Endodermal cell (in vitro differentiated cells): ENCODE measurements at regions not wholly inside any gene's neighbourhood (a gene's known extent, or its start where the extent isn't known, plus 50 kb on each side); places are given as distances from the start of the nearest gene placed in this dataset.

ENCODE experiments used
- DNase-seq: peaks from one replicate; pipeline ENCODE4 v3.0.0-alpha.2; 2017
- H3K27ac ChIP-seq: 2 replicates; pipeline ENCODE4 v1.5.1; 2013; ENCODE audit warnings: mild to moderate bottlenecking, low read depth, low read length, moderate library complexity
- H3K27me3 ChIP-seq: 2 replicates; pipeline ENCODE4 v1.6.1; 2013; ENCODE audit warnings: mild to moderate bottlenecking, low read length, moderate library complexity; ENCODE audit not compliant: insufficient read depth, control insufficient read depth, poor library complexity, severe bottlenecking
- H3K36me3 ChIP-seq: 2 replicates; pipeline ENCODE4 v1.7.0; 2013; ENCODE audit warnings: mild to moderate bottlenecking, low read length, moderate library complexity; ENCODE audit not compliant: control insufficient read depth, insufficient read depth
- H3K4me1 ChIP-seq: one replicate; pipeline ENCODE4 v1.7.0; 2013; ENCODE audit warnings: low read length; ENCODE audit not compliant: control insufficient read depth, insufficient read depth
- H3K4me3 ChIP-seq: 2 replicates; pipeline ENCODE4 v1.5.1; 2013; ENCODE audit warnings: mild to moderate bottlenecking, low read length, moderate library complexity
- H3K9ac ChIP-seq: 2 replicates; pipeline ENCODE4 v1.6.1; 2013; ENCODE audit warnings: mild to moderate bottlenecking, low read length, moderate library complexity; ENCODE audit not compliant: poor library complexity, severe bottlenecking; ENCODE audit errors: extremely low read depth
- H3K9me3 ChIP-seq: 2 replicates; pipeline ENCODE4 v1.6.1; 2013; ENCODE audit warnings: mild to moderate bottlenecking, low read length, moderate library complexity; ENCODE audit not compliant: control insufficient read depth
- H3K27ac Mint-ChIP-seq: 2 replicates; pipeline ENCODE4 v1.8.0; 2020; ENCODE audit warnings: mixed read lengths
- H3K27me3 Mint-ChIP-seq: 2 replicates; pipeline ENCODE4 v1.8.0; 2021; ENCODE audit warnings: mild to moderate bottlenecking, mixed read lengths; ENCODE audit not compliant: insufficient read depth
- H3K36me3 Mint-ChIP-seq: 2 replicates; pipeline ENCODE4 v1.8.0; 2020; ENCODE audit warnings: low read depth, mixed read lengths
- H3K4me1 Mint-ChIP-seq: 2 replicates; pipeline ENCODE4 v1.8.0; 2020; ENCODE audit warnings: mixed read lengths
- H3K4me3 Mint-ChIP-seq: 2 replicates; pipeline ENCODE4 v1.8.0; 2020; ENCODE audit warnings: mild to moderate bottlenecking, moderate library complexity, mixed read lengths
- H3K9me3 Mint-ChIP-seq: 2 replicates; pipeline ENCODE4 v1.8.0; 2020; ENCODE audit warnings: mild to moderate bottlenecking, mixed read lengths
- WGBS, 2 experiments: methylation state at CpG; one replicate each; pipeline versions ENCODE4 v1.1.5 to v1.1.7; 2013; ENCODE audit warnings: missing lambda C conversion rate in 2 of 2, mixed read lengths in 1 of 2; ENCODE audit not compliant: insufficient coverage in 1 of 2, insufficient read length in 1 of 2; 5-methylcytosine and 5-hydroxymethylcytosine counted together
- TF ChIP-seq, protein P1 (sequence below): fragments of 200-600 bp; sonication (generic); conservative IDR thresholded peaks from 2 replicates; pipeline ENCODE4 v1.5.0; 2021; ENCODE audit warnings: antibody characterized with exemption, mild to moderate bottlenecking

GRCh38 chr2:217081799-217082198 lies 221.9 kb upstream of the TNP1 start:
- Histone ChIP-seq H3K36me3 (no peaks in the 10 kb centered on the region), H3K27ac (no peak overlapping the region), H3K9me3 (no peaks in the 10 kb centered on the region), H3K27me3 (no peaks in the 10 kb centered on the region), H3K4me3 (no peak overlapping the region), H3K9ac (no peak overlapping the region), H3K4me1 (no peaks in the 10 kb centered on the region)
- H3K27me3 Mint-ChIP-seq: peaks cover 18% of the 10 kb centered on the region
- H3K27ac Mint-ChIP-seq: no peak overlapping the region
- H3K4me3 Mint-ChIP-seq: no peak overlapping the region
- 91% methylated on average over 3 of the region's 5 CpGs; no CpG with 5 or more reads in 1 of the 2 experiments for WGBS, 2 experiments
- peaks cover 3% of the 10 kb centered on the region for H3K4me1 Mint-ChIP-seq
- H3K36me3 Mint-ChIP-seq: no peaks in the 10 kb centered on the region
- no peak for DNase-seq
- TF ChIP-seq, protein P1, sequence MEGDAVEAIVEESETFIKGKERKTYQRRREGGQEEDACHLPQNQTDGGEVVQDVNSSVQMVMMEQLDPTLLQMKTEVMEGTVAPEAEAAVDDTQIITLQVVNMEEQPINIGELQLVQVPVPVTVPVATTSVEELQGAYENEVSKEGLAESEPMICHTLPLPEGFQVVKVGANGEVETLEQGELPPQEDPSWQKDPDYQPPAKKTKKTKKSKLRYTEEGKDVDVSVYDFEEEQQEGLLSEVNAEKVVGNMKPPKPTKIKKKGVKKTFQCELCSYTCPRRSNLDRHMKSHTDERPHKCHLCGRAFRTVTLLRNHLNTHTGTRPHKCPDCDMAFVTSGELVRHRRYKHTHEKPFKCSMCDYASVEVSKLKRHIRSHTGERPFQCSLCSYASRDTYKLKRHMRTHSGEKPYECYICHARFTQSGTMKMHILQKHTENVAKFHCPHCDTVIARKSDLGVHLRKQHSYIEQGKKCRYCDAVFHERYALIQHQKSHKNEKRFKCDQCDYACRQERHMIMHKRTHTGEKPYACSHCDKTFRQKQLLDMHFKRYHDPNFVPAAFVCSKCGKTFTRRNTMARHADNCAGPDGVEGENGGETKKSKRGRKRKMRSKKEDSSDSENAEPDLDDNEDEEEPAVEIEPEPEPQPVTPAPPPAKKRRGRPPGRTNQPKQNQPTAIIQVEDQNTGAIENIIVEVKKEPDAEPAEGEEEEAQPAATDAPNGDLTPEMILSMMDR: no peak
- no peaks in the 10 kb centered on the region for H3K9me3 Mint-ChIP-seq

GRCh38 chr2:217079165-217079564 lies 219.3 kb upstream of the TNP1 start:
- TF ChIP-seq, protein P1: no peak
- H3K27me3 Mint-ChIP-seq: peaks cover 8% of the 10 kb centered on the region
- no peak overlapping the region for H3K9ac ChIP-seq
- H3K36me3 Mint-ChIP-seq: no peaks in the 10 kb centered on the region
- H3K4me3 ChIP-seq: no peak overlapping the region
- H3K27me3 ChIP-seq: no peaks in the 10 kb centered on the region
- H3K27ac ChIP-seq: no peak overlapping the region
- no peak overlapping the region for H3K4me3 Mint-ChIP-seq
- H3K4me1 Mint-ChIP-seq: no peaks in the 10 kb centered on the region
- WGBS, 2 experiments: 94 to 100% methylated on average over 1 of the region's 1 CpG
- no peaks in the 10 kb centered on the region for H3K36me3 ChIP-seq
- no peaks in the 10 kb centered on the region for H3K9me3 Mint-ChIP-seq
- DNase-seq: no peak
- H3K27ac Mint-ChIP-seq: no peak overlapping the region
- no peaks in the 10 kb centered on the region for H3K9me3 ChIP-seq
- no peaks in the 10 kb centered on the region for H3K4me1 ChIP-seq

DNA sequence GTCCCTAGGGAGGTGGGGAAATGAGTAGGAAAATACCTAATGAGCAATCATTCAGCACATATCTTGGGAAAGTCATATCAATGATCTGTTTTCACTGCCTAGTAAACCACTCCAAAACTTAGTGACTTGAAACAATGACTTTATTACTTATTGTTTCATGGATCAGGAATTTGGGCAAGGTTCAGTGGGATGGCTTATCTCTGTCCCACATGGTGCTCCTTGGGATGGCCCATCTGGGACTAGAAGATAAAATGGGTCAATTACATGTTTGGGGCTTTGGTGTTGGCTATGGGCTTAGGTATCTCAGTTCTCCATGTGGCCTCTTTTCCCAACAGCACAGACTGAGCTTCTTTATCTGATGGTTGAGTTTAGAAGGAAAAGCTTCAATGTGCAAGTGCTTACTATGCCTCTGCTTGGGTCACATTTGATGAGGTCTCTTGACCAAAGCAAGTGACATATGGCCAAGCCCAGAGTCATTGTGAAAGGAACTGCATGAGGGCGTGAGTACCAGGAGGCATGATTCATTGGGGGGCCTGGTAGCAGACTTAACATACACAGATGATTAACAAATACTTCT lies 218.1 kb upstream of the TNP1 start:
- TF ChIP-seq, protein P1: no peak
- peak; percentile 7 for DNase-seq

More for the DNA sequence above, 218.1 kb upstream of the TNP1 start:
- H3K4me3 Mint-ChIP-seq: no peak overlapping the region
- H3K9ac ChIP-seq: no peak overlapping the region
- H3K36me3 ChIP-seq: no peaks in the 10 kb centered on the region
- no peaks in the 10 kb centered on the region for H3K4me1 Mint-ChIP-seq
- no peaks in the 10 kb centered on the region for H3K27me3 Mint-ChIP-seq
- no peak overlapping the region for H3K27ac ChIP-seq
- H3K36me3 Mint-ChIP-seq: no peaks in the 10 kb centered on the region
- H3K27me3 ChIP-seq: no peaks in the 10 kb centered on the region
- H3K4me1 ChIP-seq: no peaks in the 10 kb centered on the region
- no peaks in the 10 kb centered on the region for H3K9me3 Mint-ChIP-seq
- H3K4me3 ChIP-seq: no peak overlapping the region
- no peaks in the 10 kb centered on the region for H3K9me3 ChIP-seq
- WGBS, 2 experiments: 87% methylated on average over 1 of the region's 1 CpG; no CpG with 5 or more reads in 1 of the 2 experiments
- H3K27ac Mint-ChIP-seq: no peak overlapping the region
